HG03432 (cell line): ENCODE measurements at regions not wholly inside any gene's neighbourhood (a gene's known extent, or its start where the extent isn't known, plus 50 kb on each side); places are given as distances from the start of the nearest gene placed in this dataset.

ENCODE experiments used
- ATAC-seq: cut with Tn5 transposase; IDR thresholded peaks from one replicate; pipeline ENCODE4 v1.9.1; 2021; ENCODE audit warnings: mild to moderate bottlenecking, moderate library complexity; ENCODE audit not compliant: unreplicated experiment

DNA sequence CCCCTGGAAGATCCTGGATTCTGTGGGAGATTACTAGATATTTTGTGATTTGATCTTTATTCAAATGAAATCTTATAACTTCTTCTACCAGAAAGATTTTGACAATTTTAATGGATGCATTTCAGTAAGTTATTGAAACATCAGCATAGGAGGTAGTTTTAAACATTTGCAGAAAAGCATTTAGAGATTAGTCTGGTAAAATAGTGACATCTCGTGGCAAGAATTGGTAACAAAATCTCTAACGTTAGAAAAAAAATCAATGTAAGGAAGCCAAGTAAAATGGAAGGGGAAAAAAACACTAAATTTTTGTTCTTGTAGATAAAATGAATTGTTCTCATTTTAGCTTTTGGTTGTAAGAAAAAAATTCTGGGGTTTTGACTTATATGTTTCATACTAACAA lies 73.3 kb downstream of the TASL start:
- no peak for ATAC-seq

DNA sequence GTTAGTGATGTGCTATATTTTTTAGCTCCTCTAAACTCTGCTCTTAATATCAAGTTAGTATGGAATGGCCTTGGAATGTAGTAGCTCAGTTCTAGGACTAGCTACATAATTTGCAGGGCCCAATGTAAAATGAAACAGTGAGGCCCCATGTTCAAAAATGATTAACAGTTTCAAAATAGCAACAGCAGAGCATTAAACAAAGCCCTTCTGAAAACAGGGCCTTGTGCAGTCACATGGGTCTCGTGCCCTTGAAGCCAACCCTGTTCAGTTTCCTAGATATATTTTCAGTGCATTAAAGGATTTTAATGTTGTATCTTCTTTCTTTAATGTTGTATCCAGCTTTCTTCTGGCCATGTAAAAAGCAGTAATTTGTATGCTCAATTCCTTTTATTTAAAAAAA lies 82.1 kb downstream of the TASL start:
- peak; percentile 64 for ATAC-seq

DNA sequence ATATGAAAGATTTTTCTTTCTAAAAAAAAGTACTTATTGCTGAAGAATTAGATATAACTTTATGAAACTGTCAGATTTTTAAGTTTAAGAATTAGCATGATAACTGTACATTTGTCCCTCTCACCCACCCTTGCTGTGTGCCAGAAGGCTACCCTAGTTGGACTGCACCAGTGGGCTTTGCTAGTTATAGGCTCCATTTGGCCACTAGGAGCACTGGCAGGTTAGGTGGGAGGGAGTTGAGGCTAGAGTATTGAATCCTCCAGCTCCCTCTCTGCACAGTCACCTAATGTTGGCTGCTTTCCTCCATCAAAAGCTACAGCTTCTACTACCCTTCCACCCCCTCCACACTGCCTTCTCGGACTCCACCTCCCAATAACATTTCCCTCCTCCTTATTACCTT lies 84.2 kb downstream of the TASL start:
- no peak for ATAC-seq

DNA sequence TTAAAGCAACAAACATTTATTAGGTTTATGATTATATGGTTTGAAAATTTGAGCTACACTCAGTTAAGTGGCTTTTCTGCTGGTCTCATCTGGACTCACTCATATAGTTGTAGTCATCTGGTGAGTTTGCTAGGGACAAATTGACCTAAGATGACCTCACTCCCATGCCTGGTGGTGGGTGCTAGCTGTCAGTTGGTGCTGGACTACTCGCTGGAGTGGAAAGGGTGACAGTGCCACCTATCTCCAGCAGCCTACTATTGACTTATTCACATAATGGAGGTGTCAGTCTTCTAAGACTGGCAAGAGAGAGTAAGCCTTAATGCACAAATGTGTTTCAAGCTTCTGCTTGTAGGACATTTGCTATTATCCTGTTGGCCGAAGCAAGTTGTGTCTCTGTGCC lies 88.2 kb downstream of the TASL start:
- ATAC-seq, result peak; percentile 49

DNA sequence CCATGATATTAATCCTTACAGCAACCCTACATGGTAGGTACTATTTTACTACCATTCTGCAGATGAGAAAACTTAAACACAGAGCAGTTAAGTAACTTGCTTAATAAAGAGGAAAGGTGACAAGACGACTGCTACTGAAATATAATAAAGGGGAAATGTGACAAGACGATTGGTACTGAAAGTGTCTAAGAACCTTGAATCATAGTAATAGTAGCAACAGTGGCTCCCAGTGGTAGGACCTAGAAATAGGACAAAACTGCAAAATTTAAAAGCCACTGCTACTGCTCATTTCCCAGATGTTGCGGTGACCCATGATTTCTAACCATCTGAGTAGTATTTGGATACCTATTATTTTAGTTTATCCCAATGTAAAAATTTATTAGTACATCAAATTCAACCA lies 89.5 kb downstream of the TASL start:
- ATAC-seq, result peak; percentile 64

DNA sequence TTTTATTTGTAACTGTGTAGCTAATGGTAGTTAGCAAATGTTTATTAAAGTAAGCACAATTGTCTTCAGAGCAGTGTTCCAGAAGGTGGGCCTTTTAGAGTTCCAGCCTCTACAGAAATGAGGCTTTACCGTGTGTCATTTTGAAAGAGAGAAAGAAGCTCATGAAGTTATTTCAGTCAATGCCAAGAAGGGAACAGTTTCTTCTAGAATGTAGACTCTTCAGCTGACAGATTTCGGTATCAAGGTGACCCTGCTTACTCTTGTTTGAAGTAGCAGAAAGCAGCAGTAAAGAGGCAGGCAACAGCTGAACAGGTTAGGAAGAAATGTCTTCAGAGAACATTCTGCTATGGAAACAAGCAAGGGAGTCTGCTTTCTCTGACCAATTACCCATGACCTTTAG lies 93.6 kb downstream of the TASL start:
- ATAC-seq, result peak; percentile 88

DNA sequence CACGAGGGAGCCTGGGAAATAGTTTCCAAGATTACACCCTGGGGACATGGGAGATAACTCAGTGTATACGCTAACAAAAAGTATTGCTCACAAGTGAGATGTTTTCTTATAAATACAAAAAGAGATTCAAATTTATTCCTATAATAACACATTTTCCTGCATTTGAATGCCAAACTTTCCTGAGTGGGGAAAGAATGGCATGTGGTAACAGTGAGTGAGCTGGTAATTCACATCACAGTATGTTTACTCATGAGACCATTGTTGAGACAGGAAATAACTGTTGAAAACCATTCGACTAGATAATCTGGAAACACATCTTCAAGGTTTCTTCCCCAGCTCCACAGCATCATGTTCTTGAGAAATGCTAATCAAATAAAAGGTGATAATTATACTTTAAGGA lies 109.1 kb downstream of the TASL start:
- ATAC-seq, result no peak
